Type B pancreatic cell (in vitro differentiated cells): ENCODE measurements at regions not wholly inside any gene's neighbourhood (a gene's known extent, or its start where the extent isn't known, plus 50 kb on each side); places are given as distances from the start of the nearest gene placed in this dataset.
"Not testable (repeated sequence)": the region's sequence is repeated elsewhere in the genome, so short reads cannot be mapped to it uniquely, and the experiment has no call there.

Source experiments
- DNase-seq: peaks from one replicate; pipeline ENCODE4 v3.0.0; 2021; ENCODE audit warnings: mixed read lengths; ENCODE audit not compliant: unreplicated experiment; ENCODE audit errors: extremely low spot score
- H3K27ac Mint-ChIP-seq: 2 replicates; pipeline ENCODE4 v1.8.0; 2021; ENCODE audit warnings: mild to moderate bottlenecking, mixed read lengths
- H3K27me3 Mint-ChIP-seq: 2 replicates; pipeline ENCODE4 v1.8.0; 2021; ENCODE audit warnings: mixed read lengths
- H3K36me3 Mint-ChIP-seq: 2 replicates; pipeline ENCODE4 v1.8.0; 2021; ENCODE audit warnings: mixed read lengths
- H3K4me1 Mint-ChIP-seq: one replicate; pipeline ENCODE4 v1.8.0; 2021; ENCODE audit warnings: mixed read lengths; ENCODE audit not compliant: unreplicated experiment
- H3K4me3 Mint-ChIP-seq: 2 replicates; pipeline ENCODE4 v1.8.0; 2021; ENCODE audit warnings: mild to moderate bottlenecking, mixed read lengths
- H3K9me3 Mint-ChIP-seq: 2 replicates; pipeline ENCODE4 v1.8.0; 2021; ENCODE audit warnings: mixed read lengths
- CTCF ChIP-seq: fragments of 200-600 bp; sonication (generic); conservative IDR thresholded peaks from 2 replicates; pipeline ENCODE4 v1.5.0; 2021; ENCODE audit warnings: antibody characterized with exemption, mild to moderate bottlenecking

DNA sequence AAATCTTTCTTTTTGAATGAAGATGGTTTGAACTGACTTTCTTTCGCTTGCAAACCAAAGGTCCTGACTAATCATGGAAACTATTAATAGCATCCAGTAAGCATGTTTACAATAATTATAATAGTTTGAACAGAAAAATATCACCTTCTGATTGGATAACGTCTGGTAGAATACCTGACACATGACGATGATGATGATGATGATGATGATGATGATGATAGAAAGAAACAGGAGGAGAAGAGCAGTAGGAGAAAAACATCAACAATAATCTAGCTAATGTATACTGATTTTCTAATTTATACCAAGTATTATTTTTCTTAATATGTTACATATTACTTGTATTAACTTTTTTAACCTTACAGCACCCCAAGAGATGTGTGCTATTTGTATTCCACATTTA, 157.5 kb upstream of the SPRY2 start:
- Mint-ChIP-seq H3K27ac (no peak overlapping the region), H3K4me3 (no peak overlapping the region), H3K36me3 (no peaks in the 10 kb centered on the region), H3K4me1 (no peaks in the 10 kb centered on the region), H3K9me3 (no peaks in the 10 kb centered on the region), H3K27me3 (no peaks in the 10 kb centered on the region)
- DNase-seq: no peak
- TF ChIP-seq CTCF: no peak

- DNase-seq: no peak
- no peaks in the 10 kb centered on the region for H3K36me3 Mint-ChIP-seq
- H3K9me3 Mint-ChIP-seq: no peaks in the 10 kb centered on the region
- H3K27ac Mint-ChIP-seq: no peak overlapping the region
- no peaks in the 10 kb centered on the region for H3K27me3 Mint-ChIP-seq
- no peaks in the 10 kb centered on the region for H3K4me1 Mint-ChIP-seq
- no peak for TF ChIP-seq CTCF
- no peak overlapping the region for H3K4me3 Mint-ChIP-seq
These were observed 157.1 kb upstream of the SPRY2 start for GRCh38 chr13:80497978-80498377.

GRCh38 chr13:80497439-80497838, 156.5 kb upstream of the SPRY2 start:
- H3K9me3 Mint-ChIP-seq: no peaks in the 10 kb centered on the region
- TF ChIP-seq CTCF: no peak
- DNase-seq: no peak
- no peak overlapping the region for H3K27ac Mint-ChIP-seq
- no peak overlapping the region for H3K4me3 Mint-ChIP-seq
- no peaks in the 10 kb centered on the region for H3K27me3 Mint-ChIP-seq
- no peaks in the 10 kb centered on the region for H3K4me1 Mint-ChIP-seq
- no peaks in the 10 kb centered on the region for H3K36me3 Mint-ChIP-seq

GRCh38 chr13:80496721-80497397, 155.9 kb upstream of the SPRY2 start:
- Mint-ChIP-seq H3K4me1 (no peaks in the 10 kb centered on the region), H3K4me3 (no peak overlapping the region), H3K36me3 (no peaks in the 10 kb centered on the region), H3K27ac (no peak overlapping the region), H3K27me3 (no peaks in the 10 kb centered on the region), H3K9me3 (no peaks in the 10 kb centered on the region)
- TF ChIP-seq CTCF: no peak
- DNase-seq: no peak

DNA sequence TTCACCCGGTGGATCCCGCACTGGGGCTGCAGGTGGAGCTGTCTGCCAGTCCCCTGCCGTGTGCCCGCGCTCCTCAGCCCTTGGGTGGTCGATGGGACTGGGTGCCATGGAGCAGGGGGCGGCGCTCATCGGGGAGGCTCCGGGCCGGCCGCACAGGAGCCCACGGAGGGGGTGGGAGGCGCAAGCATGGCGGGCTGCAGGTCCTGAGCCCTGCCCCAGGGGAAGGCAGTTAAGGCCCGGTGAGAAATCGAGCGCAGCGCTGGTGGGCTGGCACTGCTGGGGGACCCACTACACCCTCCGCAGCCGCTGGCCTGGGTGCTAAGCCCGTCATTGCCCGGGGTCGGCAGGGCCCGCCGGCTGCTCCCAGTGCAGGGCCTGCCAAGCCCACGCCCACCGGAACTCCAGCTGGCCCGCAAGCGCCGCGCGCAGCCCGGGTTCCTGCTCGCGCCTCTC, 149.6 kb upstream of the SPRY2 start:
- H3K4me1 Mint-ChIP-seq, DNase-seq, H3K27ac Mint-ChIP-seq, H3K36me3 Mint-ChIP-seq, H3K4me3 Mint-ChIP-seq, H3K27me3 Mint-ChIP-seq, H3K9me3 Mint-ChIP-seq: not testable (repeated sequence)

- H3K27me3 Mint-ChIP-seq: no peaks in the 10 kb centered on the region
- H3K4me3 Mint-ChIP-seq: no peak overlapping the region
- H3K9me3 Mint-ChIP-seq: no peaks in the 10 kb centered on the region
- TF ChIP-seq CTCF: no peak
- no peak for DNase-seq
- H3K4me1 Mint-ChIP-seq: no peaks in the 10 kb centered on the region
- H3K27ac Mint-ChIP-seq: no peak overlapping the region
- no peaks in the 10 kb centered on the region for H3K36me3 Mint-ChIP-seq
These were observed 145.5 kb upstream of the SPRY2 start for GRCh38 chr13:80486402-80486801.
